HG03025 (cell line): ENCODE measurements at regions not wholly inside any gene's neighbourhood (a gene's known extent, or its start where the extent isn't known, plus 50 kb on each side); places are given as distances from the start of the nearest gene placed in this dataset.
"Not testable (repeated sequence)": the region's sequence is repeated elsewhere in the genome, so short reads cannot be mapped to it uniquely, and the experiment has no call there.

Source experiments
- ATAC-seq: cut with Tn5 transposase; IDR thresholded peaks from one replicate; pipeline ENCODE4 v1.9.1; 2021; ENCODE audit warnings: mild to moderate bottlenecking, moderate library complexity; ENCODE audit not compliant: unreplicated experiment, low FRiP score

DNA sequence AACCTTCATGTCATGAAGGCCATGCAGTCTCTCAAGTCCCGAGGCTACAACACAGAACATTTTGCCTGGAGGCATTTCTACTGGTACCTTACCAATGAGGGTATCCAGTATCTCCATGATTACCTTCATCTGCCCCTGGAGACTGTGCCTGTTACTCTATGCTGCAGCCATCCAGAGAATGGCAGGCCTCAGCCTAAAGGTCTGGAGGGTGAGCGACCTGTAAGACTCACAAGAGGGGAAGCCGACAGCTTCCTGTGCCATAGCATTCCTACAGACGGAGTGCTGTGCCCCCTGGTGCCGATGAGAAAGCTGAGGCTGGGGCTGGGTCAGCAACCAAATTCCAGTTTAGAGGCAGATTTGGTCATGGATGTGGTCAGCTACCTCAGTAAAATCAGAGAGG lies 51.3 kb upstream of the CADPS start:
- ATAC-seq: no peak

GRCh38 chr3:62928256-62928655 lies 53.0 kb upstream of the CADPS start:
- no peak for ATAC-seq

GRCh38 chr3:62929771-62930170 lies 54.6 kb upstream of the CADPS start:
- no peak for ATAC-seq

DNA sequence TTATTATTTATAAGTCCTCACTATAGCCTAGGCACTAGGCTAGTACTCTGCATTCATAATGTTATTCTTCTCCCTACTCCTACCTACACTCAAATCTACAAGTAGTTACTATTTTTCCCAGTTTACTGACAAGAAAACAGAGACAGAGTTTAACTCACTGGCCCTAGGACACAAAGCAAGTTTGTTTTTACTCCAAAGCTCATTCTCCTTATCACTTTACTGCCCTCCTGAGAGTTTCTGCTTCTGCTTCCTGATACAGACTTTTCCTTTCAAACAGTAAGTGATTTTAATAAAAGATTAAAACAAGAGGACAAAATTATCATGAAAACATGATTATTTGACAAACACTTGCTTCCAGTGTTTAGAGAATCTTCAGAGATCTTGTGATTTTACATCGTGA lies 60.6 kb upstream of the CADPS start:
- ATAC-seq: no peak

GRCh38 chr3:62936626-62937254 lies 61.5 kb upstream of the CADPS start:
- ATAC-seq: no peak

GRCh38 chr3:62938583-62938982 lies 63.4 kb upstream of the CADPS start:
- no peak for ATAC-seq

GRCh38 chr3:62939707-62940106 lies 64.5 kb upstream of the CADPS start:
- no peak for ATAC-seq

DNA sequence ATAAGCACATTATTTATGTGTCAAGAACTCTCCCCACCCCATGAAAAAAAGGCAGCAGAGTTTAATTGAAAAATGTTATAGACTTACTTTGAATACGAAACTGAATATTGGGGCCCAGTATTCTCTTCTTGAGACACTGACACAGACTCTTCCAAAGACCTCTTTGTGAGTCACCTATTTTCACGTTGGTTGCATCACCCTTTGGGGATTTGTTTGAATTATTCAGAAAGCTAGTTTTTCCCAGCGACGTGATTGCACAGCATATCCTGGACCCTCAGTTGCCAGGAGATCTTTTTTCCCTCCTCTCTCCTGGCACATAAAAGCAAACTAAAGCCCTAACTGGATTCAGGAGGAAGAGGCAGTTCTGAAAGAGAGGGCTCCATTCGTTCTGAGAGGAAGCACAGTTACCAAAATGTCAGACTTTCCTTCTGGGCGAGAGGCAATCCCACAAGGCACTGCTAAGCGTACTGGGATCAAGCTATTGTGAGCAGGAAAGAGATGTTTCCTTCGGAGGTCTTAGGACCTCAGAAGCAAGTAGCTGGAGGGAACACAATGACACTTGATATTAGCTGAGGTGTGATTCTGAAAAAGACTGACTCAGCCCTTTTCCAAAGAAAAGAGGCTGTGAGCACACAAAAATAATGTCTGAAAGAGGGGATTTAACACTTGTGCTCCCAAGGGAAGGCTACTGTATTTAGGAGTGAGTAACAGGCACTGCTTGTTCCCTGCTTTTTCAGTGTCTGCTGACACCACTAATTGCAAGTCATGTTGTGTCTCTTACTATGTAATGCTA lies 65.8 kb upstream of the CADPS start:
- no peak for ATAC-seq

GRCh38 chr3:62942227-62942626 lies 67.0 kb upstream of the CADPS start:
- ATAC-seq: no peak

DNA sequence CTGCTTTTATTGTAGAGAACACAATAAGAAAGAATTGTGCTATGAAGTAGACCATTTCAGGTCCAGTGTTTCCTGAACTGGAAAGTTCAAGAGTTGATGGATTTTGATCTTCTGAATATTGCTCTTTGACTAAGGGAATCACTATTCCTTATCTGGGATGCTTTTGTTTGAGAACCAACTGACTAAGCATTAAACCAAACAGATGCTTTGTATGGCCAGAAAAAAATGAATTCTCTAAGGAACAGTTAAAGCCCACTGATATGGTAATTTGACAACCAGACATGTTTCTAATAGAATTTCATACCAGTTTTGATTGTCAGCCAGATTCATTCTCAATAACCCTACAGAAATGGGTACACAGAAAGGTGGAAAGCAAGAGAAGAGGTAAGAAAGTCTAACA lies 67.5 kb upstream of the CADPS start:
- no peak for ATAC-seq

GRCh38 chr3:62948921-62949320 lies 73.7 kb upstream of the CADPS start:
- ATAC-seq: no peak

DNA sequence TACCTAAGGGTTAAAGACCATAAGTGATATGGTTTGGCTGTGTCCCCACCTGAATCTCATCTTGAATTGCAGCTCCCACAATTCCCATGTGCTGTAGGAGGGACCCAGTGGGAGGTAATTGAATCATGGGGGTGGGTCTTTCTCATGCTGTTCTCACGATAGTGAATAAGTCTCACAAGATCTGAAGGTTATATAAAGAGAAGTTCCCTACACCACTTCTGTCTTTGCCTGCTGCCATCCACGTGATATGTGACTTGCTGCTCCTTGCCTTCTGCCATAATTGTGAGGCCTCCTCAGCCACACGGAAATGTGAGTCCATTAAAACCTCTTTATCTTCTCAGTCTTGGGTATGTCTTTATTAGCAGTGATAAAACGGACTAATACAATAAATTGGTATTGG lies 75.0 kb upstream of the CADPS start:
- no peak for ATAC-seq

GRCh38 chr3:62951037-62951613 lies 75.9 kb upstream of the CADPS start:
- ATAC-seq: no peak

DNA sequence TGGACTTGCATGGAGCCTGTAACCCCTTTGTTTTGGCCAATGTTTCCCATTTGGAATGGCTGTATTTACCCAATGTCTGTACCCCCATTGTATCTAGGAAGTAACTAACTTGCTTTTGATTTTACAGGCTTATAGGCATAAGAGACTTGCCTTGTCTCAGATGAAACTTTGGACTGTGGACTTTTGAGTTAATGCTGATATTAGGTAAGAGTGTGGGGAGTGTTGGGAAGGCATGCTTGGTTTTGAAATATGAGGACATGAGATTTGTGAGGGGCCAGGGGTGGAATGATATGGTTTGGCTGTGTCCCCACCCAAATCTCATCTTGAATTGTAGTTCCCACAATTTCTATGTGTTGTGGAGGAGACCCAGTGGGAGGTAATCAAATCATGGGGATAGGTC lies 76.7 kb upstream of the CADPS start:
- ATAC-seq: not testable (repeated sequence)

DNA sequence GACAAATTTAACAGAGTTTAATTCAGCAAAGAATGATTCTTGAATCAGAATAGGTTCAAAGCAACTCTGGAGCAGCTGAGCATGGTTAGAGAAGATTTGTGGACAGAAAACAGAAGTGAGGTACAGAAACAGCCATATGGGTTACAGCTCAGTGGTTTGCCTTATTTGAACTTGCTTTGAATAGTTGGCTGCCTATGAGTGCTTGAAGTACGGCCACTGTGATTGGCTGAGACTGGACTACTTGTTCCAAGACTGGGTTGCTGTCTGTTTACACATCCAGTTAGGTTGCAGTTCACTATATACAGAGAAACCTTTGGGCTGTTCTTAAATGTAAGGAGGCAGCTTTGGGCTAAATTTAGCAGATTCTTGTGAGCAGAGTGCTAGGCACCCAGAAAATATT lies 79.4 kb upstream of the CADPS start:
- ATAC-seq: peak; percentile 56

DNA sequence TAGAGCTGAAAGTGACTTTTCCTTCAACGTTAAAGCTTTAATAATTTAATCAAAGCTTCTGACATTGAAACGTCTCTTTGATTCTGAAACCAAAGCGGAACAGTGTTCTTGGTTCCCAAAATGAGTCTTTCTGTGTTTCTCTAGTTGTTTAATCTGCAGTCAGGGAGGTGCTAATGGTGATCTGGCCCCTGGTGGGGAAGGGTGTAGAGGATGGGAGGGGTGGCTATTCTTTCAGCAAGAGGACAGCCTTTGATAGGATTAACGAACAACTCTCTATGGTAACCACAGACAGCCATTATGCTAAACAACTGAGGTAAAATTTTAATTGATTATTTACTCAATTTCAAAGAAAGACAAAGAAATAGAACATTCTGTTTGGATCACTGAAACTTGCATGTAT lies 79.9 kb upstream of the CADPS start:
- no peak for ATAC-seq

- no peak for ATAC-seq
These were observed 81.2 kb upstream of the CADPS start for GRCh38 chr3:62956411-62956810.

DNA sequence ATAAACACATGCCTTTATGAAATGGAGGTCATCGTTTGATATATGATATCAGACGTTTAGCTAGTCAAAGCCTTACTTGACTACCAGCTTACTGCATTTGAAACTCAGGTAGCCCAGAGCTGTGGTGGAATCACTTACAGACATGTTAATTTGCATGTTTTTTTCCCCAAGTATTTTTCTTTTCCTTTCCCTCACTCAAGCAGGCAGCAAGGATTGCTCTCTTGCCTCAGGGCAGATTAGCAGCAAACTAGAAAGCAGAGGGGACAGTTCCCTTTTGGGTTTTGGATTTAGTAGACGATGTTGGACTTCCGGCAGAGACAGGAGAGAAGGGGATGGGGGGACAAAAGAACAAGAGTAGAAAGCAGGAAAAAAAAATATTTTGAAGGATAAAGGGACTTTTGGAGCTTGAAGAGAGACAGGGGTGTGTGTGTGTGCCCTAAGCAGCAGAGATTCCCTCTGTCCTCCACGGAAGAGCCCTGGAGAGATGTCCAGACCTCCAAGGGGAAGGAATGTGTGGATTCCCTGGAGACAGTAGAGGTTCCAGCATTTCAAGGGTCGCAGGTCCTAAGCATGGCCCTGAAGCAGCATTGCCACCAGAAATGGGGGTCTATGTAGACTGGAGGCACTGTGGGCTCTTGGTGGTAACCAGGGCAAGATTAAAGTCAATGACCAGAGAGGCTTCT lies 86.8 kb upstream of the CADPS start:
- no peak for ATAC-seq

- ATAC-seq: no peak
These were observed 87.5 kb upstream of the CADPS start for GRCh38 chr3:62962714-62963113.

DNA sequence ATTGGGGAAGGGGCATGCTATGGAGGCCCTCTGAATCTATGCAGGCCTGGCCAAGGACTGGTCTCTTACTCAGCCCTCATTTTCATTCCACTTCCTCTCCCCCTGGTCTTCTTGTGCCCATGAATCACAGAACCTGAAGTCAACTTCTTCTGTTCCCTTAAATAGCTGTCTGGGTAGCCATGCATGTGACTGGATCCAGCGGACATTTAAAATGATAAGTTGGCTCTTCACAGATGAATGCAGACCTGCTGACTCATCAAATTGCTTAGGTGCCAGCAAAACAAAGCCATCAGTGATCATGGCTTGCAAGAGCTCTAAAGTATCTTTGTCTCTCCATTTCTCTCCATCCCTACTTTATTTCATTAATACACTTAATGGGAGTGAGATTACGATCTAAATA lies 90.1 kb upstream of the CADPS start:
- ATAC-seq: no peak

GRCh38 chr3:62968128-62968527 lies 92.9 kb upstream of the CADPS start:
- ATAC-seq: no peak
